ENCODE measurements at regions not wholly inside any gene's neighbourhood (a gene's known extent, or its start where the extent isn't known, plus 50 kb on each side); places are given as distances from the start of the nearest gene placed in this dataset.

DNA sequence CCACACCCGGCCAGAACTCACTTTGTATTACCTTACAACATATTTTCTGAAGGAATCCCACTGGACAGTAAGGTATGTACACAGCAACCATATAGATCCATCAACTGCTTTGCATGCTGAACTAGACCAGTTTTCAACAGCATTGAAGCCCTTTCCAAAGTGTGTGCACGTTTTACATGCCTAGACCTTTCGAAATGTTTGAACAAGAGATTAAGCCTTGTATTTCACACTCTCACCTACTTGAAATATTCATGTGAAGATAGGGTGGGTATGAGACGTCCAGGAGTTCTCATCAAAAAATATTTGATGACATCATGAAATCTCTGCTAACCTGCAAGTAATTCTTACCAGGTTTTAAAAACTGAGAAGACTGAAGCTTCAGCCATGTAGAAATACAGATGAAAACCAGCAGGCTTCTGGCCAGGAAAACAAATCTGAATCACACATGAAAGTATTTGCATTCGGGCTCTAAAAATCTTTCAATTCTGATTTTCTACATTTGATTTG is 387.0 kb upstream of the PSMD7 start:
- no peaks in the 10 kb centered on the region for H3K36me3 Mint-ChIP-seq
- no peak overlapping the region for H3K4me3 Mint-ChIP-seq
- Histone ChIP-seq H3K27me3 (ENCODE audit: insufficient read depth, low read length) (no peaks in the 10 kb centered on the region), H3K4me3 (ENCODE audit: low read length in 2 of 2) (no peak overlapping the region), H3K27ac (ENCODE audit: low read depth, low read length) (no peak overlapping the region), H3K4me1 (ENCODE audit: insufficient read depth, low read length) (no peaks in the 10 kb centered on the region), H3K36me3 (ENCODE audit: insufficient read depth, low read length) (no peaks in the 10 kb centered on the region), H3K9me3 (ENCODE audit: control insufficient read depth in 1 of 2, low read length in 2 of 2) (no peaks in the 10 kb centered on the region)
- no peak overlapping the region for H3K27ac Mint-ChIP-seq
- H3K9me3 Mint-ChIP-seq = peaks cover 0 to 7% (median under 1%) of the 10 kb centered on the region in 8 donors
- no peaks in the 10 kb centered on the region for H3K4me1 Mint-ChIP-seq
- intact Hi-C loops (cut with micrococcal nuclease) = no loop called here
- DNase-seq = no peak
- ChIA-PET CTCF (ENCODE audit: partially characterized antibody) (no interaction called here), POLR2A (ENCODE audit: partially characterized antibody) (no interaction called here)
- peaks cover 0 to 2% of the 10 kb centered on the region in 2 donors for H3K27me3 Mint-ChIP-seq

DNA sequence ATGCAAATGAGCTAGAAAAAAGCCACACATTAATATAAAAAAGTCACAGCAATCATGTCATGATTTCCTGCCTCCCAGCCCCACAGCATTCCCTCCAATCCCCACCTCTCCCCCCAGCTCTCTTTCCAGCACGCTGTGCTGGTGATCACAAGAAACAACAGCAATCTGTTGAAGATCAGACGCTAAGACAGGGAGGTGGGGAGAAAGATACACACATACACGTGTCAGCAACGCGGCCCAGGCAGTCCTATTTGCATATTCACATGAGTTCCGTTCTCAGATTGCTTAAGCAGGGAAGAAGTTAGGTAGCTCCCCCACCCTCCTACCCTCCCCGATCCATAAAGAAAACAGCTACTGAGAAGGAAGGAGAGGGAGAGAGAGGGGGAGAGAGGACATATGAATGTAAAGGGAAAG is 405.5 kb upstream of the PSMD7 start:
- Mint-ChIP-seq H3K4me3 (peak overlapping the region in 4 of 8 donors; percentile 9 to 43 (median 32)), H3K27ac (no peak overlapping the region), H3K36me3 (no peaks in the 10 kb centered on the region), H3K4me1 (peaks cover 0 to 6% (median 1%) of the 10 kb centered on the region in 4 donors), H3K9me3 (peaks cover 0 to 3% (median 0%) of the 10 kb centered on the region in 8 donors), H3K27me3 (peaks cover 7 to 21% of the 10 kb centered on the region in 2 donors)
- no peak overlapping the region for H3K27ac ChIP-seq (ENCODE audit: low read depth, low read length)
- no peak for DNase-seq
- CTCF ChIA-PET (ENCODE audit: partially characterized antibody) = interaction anchor here (1.6 kb wide), 1 partner anchor 10 kb away, joined by 5 read pairs; no protein-coding TSS in a partner anchor
- intact Hi-C loops (cut with micrococcal nuclease) = no loop called here
- H3K9me3 ChIP-seq (ENCODE audit: control insufficient read depth in 1 of 2, low read length in 2 of 2) = no peaks in the 10 kb centered on the region
- H3K4me1 ChIP-seq (ENCODE audit: insufficient read depth, low read length) = no peaks in the 10 kb centered on the region
- no peak overlapping the region for H3K4me3 ChIP-seq (ENCODE audit: low read length in 2 of 2)
- no peaks in the 10 kb centered on the region for H3K27me3 ChIP-seq (ENCODE audit: insufficient read depth, low read length)
- no peaks in the 10 kb centered on the region for H3K36me3 ChIP-seq (ENCODE audit: insufficient read depth, low read length)
- POLR2A ChIA-PET (ENCODE audit: partially characterized antibody) = no interaction called here

DNA sequence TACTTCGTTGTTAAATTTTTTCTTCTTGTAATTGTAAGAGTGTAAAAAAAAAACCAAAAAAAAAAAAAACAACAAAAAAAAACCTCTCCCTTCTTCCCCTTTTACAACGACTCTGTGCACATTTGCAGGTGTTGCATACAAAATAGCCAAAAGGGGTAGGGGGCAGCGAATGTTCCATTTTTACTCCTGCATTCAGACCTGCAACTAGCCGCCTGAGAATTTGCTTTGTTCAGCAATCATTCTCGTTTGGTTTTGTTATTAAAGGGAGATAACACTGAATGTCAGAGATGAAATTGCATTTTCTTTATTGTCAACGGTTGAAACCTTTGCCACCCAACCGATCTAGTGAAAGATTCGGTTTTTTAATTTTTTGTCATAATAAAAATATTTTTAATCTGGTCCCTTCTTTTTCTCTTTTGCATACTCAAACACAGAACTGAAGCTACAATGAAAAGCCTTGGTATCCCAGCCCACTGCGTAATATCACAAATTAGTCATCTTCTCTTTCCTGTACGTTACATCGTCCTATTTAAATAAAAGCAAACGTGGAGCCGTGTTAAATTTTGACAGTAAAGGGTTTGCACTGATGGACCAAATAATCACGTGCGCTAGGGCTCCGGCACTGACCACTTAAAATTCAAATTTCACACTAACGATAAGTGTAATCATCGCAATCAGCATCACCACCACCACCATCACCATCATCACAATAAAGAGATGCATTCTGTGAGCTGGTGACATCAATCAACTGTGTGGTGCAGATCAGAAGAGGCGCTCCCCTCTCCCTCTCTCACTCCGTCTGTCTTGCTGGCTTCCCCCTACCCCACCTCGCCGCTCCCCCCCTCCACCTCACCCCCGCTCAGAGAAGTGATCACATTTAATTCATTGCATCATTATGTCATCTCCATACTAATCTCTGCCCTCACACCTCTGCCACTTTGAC is 406.2 kb upstream of the PSMD7 start:
- Mint-ChIP-seq H3K36me3 (no peaks in the 10 kb centered on the region), H3K9me3 (peaks cover 0 to 3% (median 0%) of the 10 kb centered on the region in 8 donors), H3K27ac (no peak overlapping the region), H3K4me3 (peak overlapping the region in 2 of 8 donors; percentile 9 to 31), H3K4me1 (peaks cover 0 to 6% (median 1%) of the 10 kb centered on the region in 4 donors), H3K27me3 (peaks cover 10 to 21% of the 10 kb centered on the region in 2 donors)
- H3K9me3 ChIP-seq (ENCODE audit: control insufficient read depth in 1 of 2, low read length in 2 of 2) = no peaks in the 10 kb centered on the region
- no peaks in the 10 kb centered on the region for H3K4me1 ChIP-seq (ENCODE audit: insufficient read depth, low read length)
- no peak overlapping the region for H3K4me3 ChIP-seq (ENCODE audit: low read length in 2 of 2)
- ChIA-PET POLR2A (ENCODE audit: partially characterized antibody) (no interaction called here), CTCF (ENCODE audit: partially characterized antibody) (interaction anchor here (1.6 kb wide), 1 partner anchor 10 kb away, joined by 5 read pairs; no protein-coding TSS in a partner anchor)
- DNase-seq = no peak
- no peak overlapping the region for H3K27ac ChIP-seq (ENCODE audit: low read depth, low read length)
- no peaks in the 10 kb centered on the region for H3K36me3 ChIP-seq (ENCODE audit: insufficient read depth, low read length)
- no peaks in the 10 kb centered on the region for H3K27me3 ChIP-seq (ENCODE audit: insufficient read depth, low read length)
- intact Hi-C loops (cut with micrococcal nuclease) = no loop called here

DNA sequence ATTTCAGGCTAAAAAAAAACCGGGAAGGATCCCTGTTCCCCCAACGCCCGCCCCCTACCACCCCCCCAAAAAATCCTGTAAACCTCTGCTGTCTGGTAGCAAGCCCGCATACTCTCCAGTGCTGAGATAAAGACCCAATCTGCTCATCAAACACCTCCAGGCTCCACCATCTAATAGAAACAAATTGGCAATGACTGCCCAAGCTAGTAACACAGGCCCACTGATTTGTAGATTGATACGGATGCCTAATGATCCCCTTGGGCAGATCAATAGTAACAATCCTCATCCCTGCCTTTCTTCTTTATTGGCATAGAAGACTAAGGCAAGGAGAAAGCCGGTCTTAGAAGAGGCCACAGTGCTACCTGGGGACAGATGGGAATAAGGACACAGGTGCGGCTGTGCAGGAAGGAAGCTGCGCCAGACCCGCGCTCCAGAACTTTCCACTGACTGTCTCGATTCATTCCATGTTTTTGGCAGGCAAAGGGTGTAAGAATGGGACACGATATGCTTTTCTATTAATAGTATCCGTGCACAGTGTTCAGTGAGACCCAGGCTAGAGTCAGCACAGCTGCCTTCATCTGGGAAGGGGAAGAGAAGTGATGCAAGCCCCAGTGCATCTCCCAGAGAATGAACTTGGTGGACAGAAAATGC is 407.6 kb upstream of the PSMD7 start:
- Histone ChIP-seq H3K27ac (ENCODE audit: low read depth, low read length) (no peak overlapping the region), H3K36me3 (ENCODE audit: insufficient read depth, low read length) (no peaks in the 10 kb centered on the region), H3K27me3 (ENCODE audit: insufficient read depth, low read length) (no peaks in the 10 kb centered on the region), H3K4me1 (ENCODE audit: insufficient read depth, low read length) (no peaks in the 10 kb centered on the region), H3K4me3 (ENCODE audit: low read length in 2 of 2) (no peak overlapping the region), H3K9me3 (ENCODE audit: control insufficient read depth in 1 of 2, low read length in 2 of 2) (no peaks in the 10 kb centered on the region)
- Mint-ChIP-seq H3K27me3 (peaks cover 10 to 22% of the 10 kb centered on the region in 2 donors), H3K27ac (no peak overlapping the region), H3K9me3 (peaks cover 0 to 3% (median 0%) of the 10 kb centered on the region in 8 donors), H3K4me3 (no peak overlapping the region), H3K4me1 (peaks cover 0 to 6% (median 1%) of the 10 kb centered on the region in 4 donors), H3K36me3 (no peaks in the 10 kb centered on the region)
- CTCF ChIA-PET (ENCODE audit: partially characterized antibody) = no interaction called here
- no peak for DNase-seq
- intact Hi-C loops (cut with micrococcal nuclease) = no loop called here
- POLR2A ChIA-PET (ENCODE audit: partially characterized antibody) = no interaction called here

DNA sequence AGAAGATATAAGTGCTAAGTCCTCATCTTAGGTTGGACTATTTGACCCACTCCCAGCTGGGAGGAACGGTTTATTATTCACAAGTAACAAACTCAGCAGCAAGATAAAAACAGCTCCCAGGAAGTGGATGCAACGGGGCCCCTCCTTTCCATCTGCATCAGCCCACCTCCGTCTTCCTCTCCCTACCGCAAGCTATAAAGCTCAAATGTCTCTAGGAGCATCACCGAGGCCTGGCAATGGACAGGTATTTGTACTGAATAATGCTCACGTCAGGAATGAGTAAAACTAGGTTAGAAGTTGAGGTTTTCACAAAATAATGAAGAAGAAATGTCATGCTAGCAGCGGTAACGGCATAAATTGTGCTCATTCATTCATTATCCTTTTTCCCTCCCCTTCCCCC is 408.7 kb upstream of the PSMD7 start:
- no peak overlapping the region for H3K27ac Mint-ChIP-seq
- intact Hi-C loops (cut with micrococcal nuclease) = no loop called here
- H3K27ac ChIP-seq (ENCODE audit: low read depth, low read length) = no peak overlapping the region
- no peak for DNase-seq
- no peak overlapping the region for H3K4me3 Mint-ChIP-seq
- no peaks in the 10 kb centered on the region for H3K27me3 ChIP-seq (ENCODE audit: insufficient read depth, low read length)
- CTCF ChIA-PET (ENCODE audit: partially characterized antibody) = interaction anchor here (1.6 kb wide), 1 partner anchor 9 kb away, joined by 5 read pairs; no protein-coding TSS in a partner anchor
- H3K4me1 ChIP-seq (ENCODE audit: insufficient read depth, low read length) = no peaks in the 10 kb centered on the region
- H3K36me3 ChIP-seq (ENCODE audit: insufficient read depth, low read length) = no peaks in the 10 kb centered on the region
- peaks cover 13 to 21% of the 10 kb centered on the region in 2 donors for H3K27me3 Mint-ChIP-seq
- POLR2A ChIA-PET (ENCODE audit: partially characterized antibody) = no interaction called here
- peaks cover 0 to 3% (median 0%) of the 10 kb centered on the region in 8 donors for H3K9me3 Mint-ChIP-seq
- H3K36me3 Mint-ChIP-seq = no peaks in the 10 kb centered on the region
- no peak overlapping the region for H3K4me3 ChIP-seq (ENCODE audit: low read length in 2 of 2)
- H3K9me3 ChIP-seq (ENCODE audit: control insufficient read depth in 1 of 2, low read length in 2 of 2) = no peaks in the 10 kb centered on the region
- peaks cover 0 to 6% (median 1%) of the 10 kb centered on the region in 4 donors for H3K4me1 Mint-ChIP-seq

DNA sequence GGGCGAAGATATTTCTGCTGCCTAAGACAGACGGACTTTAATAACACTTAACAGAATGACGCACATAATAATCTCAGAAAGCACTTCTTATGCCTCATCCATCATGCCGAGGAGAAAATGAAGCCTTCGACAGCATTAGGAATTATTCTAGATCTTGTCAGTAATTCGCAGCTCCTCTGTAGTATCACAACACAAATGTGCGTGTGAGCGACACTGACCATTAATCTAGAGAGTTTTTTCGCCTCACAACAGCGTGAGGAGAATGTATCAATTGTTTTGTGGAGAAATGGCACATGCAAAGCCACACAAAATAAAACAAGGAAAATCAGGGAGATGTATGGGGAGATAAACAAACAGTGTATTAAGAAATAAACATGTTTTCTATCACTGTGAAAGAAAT is 410.2 kb upstream of the PSMD7 start:
- intact Hi-C loops (cut with micrococcal nuclease) = no loop called here
- Mint-ChIP-seq H3K4me3 (no peak overlapping the region), H3K27ac (no peak overlapping the region), H3K4me1 (peaks cover 0 to 6% (median 1%) of the 10 kb centered on the region in 4 donors), H3K9me3 (peaks cover 0 to 3% (median 0%) of the 10 kb centered on the region in 8 donors), H3K27me3 (peaks cover 8 to 18% of the 10 kb centered on the region in 2 donors), H3K36me3 (no peaks in the 10 kb centered on the region)
- Histone ChIP-seq H3K27me3 (ENCODE audit: insufficient read depth, low read length) (no peaks in the 10 kb centered on the region), H3K4me3 (ENCODE audit: low read length in 2 of 2) (no peak overlapping the region), H3K9me3 (ENCODE audit: control insufficient read depth in 1 of 2, low read length in 2 of 2) (no peaks in the 10 kb centered on the region), H3K36me3 (ENCODE audit: insufficient read depth, low read length) (no peaks in the 10 kb centered on the region), H3K4me1 (ENCODE audit: insufficient read depth, low read length) (no peaks in the 10 kb centered on the region), H3K27ac (ENCODE audit: low read depth, low read length) (no peak overlapping the region)
- DNase-seq = no peak
- POLR2A ChIA-PET (ENCODE audit: partially characterized antibody) = no interaction called here
- CTCF ChIA-PET (ENCODE audit: partially characterized antibody) = no interaction called here

DNA sequence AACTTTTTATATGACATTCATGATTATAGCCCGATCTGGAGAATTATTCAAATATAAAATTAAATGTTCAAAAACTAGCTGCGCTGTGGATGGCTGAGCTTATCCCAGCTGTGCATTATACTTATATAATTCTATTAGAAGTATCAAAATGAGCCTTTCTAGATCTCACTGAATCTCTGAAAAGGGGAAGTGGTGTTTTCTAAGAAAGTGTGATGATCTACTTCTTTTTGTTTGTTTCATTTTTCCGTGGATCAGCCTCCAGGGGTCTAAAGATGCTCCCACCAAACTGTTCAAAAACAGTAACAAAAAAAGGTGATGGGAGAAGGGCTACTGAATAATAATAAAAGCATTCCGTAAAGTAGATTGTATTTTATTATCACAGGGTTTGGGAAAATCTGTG is 411.3 kb upstream of the PSMD7 start:
- H3K4me3 Mint-ChIP-seq = no peak overlapping the region
- no peaks in the 10 kb centered on the region for H3K27me3 ChIP-seq (ENCODE audit: insufficient read depth, low read length)
- H3K9me3 ChIP-seq (ENCODE audit: control insufficient read depth in 1 of 2, low read length in 2 of 2) = no peaks in the 10 kb centered on the region
- intact Hi-C loops (cut with micrococcal nuclease) = no loop called here
- H3K36me3 Mint-ChIP-seq = no peaks in the 10 kb centered on the region
- H3K27ac ChIP-seq (ENCODE audit: low read depth, low read length) = no peak overlapping the region
- no peak overlapping the region for H3K4me3 ChIP-seq (ENCODE audit: low read length in 2 of 2)
- H3K27ac Mint-ChIP-seq = no peak overlapping the region
- H3K4me1 Mint-ChIP-seq = peaks cover 0 to 1% (median 0%) of the 10 kb centered on the region in 4 donors
- POLR2A ChIA-PET (ENCODE audit: partially characterized antibody) = no interaction called here
- H3K36me3 ChIP-seq (ENCODE audit: insufficient read depth, low read length) = no peaks in the 10 kb centered on the region
- no peaks in the 10 kb centered on the region for H3K4me1 ChIP-seq (ENCODE audit: insufficient read depth, low read length)
- H3K9me3 Mint-ChIP-seq = peaks cover 0 to 3% (median 0%) of the 10 kb centered on the region in 8 donors
- H3K27me3 Mint-ChIP-seq = peaks cover 9 to 13% of the 10 kb centered on the region in 2 donors
- CTCF ChIA-PET (ENCODE audit: partially characterized antibody) = no interaction called here
- no peak for DNase-seq
